CD4-positive, alpha-beta T cell treated with Interleukin-4 for 1 hour (primary cell): ENCODE measurements at regions not wholly inside any gene's neighbourhood (a gene's known extent, or its start where the extent isn't known, plus 50 kb on each side); places are given as distances from the start of the nearest gene placed in this dataset.

Experiments
- DNase-seq, 2 donors: peaks; one replicate each; pipeline ENCODE4 v3.0.0-alpha.2; 2020 to 2022

DNA sequence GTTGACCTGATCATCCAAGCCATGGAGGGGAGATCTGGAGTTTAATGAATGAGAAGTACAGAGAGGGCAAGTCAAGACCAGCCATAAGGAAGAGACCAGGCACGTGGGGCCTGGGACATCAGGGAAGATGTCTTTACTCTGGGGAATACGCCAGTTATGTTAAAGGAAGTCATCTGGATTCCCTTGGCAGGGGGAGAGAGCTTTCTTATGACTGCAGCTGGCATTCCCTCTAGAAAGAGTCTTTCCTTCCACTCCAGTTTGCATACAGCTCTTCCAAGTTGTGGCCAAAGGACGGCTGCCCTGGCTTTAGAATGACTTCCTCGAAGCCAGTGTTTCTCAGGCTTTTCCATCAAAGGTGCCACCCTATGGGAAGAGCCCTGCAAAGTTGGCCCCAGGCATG lies 93.6 kb upstream of the AGBL1 start:
- no peak for DNase-seq

DNA sequence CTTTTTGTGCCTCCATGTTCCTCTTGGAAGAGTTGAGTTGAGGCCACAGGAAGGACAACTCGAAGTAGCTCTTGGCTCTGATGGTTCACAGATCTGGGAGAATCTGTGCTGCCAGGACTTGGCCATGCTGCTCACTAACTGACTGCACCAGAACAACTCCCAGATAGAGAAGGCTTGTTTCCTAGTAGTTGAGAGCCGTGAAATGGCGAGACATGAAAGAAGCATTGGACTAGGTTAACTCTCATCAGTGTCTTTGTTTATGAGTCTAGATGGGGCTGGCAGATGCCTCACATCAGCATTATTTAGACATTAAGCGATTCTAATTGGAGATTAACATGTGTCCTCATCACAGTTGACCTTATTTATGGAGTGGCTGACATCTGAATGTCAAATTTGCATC lies 92.9 kb upstream of the AGBL1 start:
- no peak for DNase-seq

DNA sequence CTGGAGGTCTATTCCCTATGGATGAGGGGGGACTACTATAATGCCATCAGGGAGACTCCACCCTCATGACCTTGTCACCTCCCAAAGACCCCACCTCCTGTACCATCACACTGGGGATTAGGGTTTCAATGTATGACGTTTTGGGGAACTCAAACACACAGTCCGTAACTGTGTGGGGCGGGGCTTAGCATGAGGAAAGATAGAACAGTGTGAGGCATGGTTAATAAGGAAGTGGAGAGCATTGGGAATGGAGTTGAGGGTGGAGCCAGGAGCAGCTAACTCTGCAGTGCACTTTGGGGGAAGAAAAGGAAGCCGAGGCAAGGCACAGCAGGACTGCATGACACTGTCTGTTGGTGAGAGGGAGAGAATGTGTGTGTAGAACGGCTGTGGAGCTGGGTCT lies 90.9 kb upstream of the AGBL1 start:
- no peak for DNase-seq

DNA sequence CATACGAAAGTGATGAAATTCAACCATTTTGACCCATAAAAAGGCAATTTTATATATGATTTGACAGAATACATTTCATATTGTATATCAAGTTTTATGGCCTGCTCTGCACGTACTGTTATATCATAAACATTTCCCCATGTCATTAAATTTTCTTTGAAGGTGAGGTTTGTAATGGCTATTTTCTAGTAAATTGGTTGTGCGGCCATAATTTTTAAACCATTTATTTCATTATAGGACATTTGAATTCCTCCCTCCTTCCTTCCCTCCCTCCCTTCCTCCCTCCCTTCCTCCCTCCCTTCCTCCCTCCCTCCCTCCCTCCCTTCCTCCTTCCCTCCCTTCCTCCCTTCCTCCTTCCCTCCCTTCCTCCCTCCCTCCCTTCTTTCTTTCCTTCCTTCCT lies 87.4 kb upstream of the AGBL1 start:
- no peak for DNase-seq

DNA sequence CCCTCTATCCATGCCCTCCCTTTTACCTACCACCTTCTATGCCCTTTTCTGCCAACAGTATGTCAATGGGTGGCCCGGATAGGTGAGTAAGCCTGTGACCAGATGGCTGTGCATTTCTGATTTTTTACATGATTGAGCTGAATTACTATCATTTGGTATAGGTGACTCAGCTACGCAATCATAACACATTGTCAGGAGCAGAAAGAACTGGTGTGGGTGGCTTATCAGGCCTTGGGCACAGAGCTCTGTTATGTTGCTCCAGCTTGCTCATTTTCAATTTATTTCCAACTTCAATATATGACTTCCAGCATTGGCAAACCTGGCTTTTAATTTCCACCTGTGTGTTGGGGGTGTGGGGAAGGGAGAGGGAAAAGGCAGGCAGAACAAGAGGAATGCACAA lies 86.6 kb upstream of the AGBL1 start:
- DNase-seq = no peak

DNA sequence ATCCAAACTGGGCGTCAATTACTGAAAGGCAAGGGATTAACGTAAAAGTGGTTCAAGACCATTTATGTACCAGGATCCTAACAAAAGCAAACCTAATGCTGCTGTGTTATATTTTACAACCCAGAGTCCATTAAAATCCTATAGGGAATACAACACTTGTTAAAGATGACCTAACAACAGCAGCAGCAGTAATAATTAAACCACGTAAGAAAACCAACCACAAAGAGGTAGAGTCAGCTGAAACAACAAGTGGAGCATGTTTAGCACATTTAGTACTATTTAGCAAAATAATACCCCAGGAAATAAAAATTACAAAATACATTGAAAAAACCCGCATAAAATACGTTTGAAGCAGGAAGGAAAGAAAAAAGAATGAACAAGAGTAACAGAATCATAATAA lies 82.1 kb upstream of the AGBL1 start:
- DNase-seq = no peak

DNA sequence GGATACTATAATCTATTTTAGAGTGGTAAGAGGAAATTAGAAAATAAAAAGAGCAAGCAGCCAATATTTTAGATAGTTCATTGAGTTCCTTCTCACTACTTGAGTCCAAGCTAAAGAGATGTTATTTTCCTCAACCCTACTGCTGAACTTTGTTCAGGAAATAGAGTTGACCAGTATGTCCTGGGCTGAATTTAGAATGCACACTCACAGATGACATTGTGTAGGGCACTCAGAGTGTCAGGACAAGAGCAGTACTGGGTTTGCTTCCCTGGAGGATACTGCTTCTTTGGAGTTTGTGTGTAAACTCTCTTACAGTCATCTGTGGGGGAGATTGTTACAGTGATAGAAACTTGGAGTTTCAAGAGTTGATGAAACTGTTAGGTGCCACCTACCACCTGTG lies 80.0 kb upstream of the AGBL1 start:
- no peak for DNase-seq

DNA sequence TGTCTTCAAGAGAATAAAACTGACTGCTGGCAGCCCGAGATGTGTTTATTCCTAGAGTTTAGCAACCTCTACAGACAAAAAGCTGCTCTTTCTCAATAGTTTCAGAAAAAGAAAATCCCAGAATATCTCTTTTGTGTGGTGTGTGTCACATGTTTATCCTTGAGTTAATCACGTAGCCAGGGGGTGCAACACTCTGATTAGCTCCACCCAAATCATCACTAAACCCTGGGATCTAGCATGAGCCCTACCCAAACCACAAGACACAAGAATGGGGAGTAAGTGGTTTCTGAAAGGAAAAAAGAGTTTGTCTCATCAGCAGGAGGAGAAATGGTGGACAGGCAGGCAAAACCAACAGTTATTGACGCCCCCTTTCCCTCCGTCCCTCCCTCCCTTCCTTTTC lies 78.5 kb upstream of the AGBL1 start:
- no peak for DNase-seq

DNA sequence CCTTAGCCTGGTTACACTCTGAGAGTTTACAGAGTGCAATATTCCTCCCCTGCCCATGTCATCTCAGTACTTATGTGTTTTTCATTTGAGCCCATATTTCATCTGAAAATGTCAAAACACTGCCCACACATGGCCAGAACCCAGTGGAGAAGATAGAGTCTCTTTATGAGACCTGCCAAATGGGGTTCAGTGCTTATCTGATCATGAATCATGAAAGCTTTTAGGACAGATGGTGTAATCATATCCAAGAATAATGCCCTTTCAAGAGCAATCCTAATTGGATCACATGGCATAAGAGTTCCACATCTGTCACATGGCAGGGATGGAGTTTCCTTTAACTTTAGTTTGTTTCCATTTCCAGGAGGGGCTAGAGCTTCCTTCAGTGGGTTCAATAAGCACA lies 77.2 kb upstream of the AGBL1 start:
- DNase-seq = no peak

DNA sequence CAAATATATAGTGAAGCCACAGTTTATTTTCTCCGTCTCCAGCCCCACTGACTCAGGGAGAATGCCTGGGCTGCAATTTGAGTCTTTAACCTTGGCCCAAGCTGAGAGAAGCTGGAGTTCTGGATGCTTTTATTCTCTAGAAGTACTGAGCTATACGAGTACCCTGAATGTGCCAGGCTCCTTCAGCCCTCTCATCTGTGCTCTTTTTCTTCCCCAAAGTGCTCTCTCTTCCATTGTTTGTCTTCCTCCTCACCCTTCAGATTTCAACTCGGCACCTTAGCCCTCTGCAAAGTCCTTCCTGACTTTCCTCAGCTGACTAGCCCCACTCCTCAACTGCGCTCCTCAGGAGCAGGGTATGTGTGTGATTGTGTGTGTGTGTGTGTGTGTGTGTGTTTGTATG lies 75.6 kb upstream of the AGBL1 start:
- DNase-seq = no peak

DNA sequence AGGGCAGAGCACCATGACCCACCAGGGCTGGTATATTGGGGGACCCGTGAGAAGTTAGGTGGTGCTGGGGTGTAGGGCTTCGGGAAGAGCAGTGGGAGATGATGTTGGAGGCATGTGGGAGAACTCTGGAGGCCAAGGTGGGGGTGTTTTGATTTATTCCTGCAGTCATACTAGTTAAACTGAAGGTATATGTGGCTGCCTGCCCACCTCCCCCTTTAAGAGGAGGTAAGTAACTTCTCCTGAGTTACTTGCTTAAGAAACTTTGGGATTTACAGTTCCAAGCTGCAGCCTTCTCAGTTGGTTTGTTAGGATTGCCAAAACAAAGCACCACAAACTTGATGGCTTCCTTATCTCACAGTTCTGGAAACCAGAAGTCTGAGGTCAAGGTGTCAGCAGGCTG lies 73.1 kb upstream of the AGBL1 start:
- DNase-seq = no peak

DNA sequence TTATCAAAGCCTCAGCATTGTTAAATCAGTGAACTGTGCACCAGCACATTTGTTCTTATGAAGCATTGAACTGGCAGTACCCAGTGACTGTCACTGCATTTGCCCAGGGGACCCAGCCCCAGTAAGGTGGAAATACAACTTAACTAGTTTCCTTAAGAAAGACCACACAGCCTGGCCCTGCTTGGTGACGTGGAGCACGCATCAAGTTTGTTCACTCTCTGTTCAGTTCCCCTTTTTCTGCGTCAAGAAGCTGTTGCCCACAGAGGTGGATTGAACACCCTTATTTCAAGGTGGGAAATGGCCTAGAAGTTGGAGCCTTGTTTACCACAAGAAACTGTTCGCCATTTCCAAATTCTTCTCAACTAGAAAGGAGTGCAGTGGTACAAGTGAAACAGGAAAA lies 69.9 kb upstream of the AGBL1 start:
- DNase-seq = no peak

DNA sequence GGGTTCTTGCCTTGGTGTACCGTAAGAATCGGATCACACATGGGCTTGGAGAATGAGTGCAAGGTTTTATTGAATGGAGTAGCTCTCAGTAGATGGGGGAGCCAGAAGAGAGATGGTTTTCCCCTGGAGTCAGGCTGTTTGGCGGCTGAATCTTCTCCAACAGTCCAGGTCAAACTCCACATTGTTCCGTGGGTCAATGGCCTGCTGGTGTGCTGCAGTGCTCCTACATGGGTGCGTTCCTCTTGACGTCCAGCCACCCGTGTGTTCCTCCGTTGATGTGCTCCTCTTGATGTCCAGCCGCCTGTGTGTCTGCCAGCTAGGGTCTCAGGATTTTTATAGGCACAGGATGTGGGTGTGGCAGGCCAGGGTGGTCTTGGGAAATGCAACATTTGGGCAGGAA lies 69.3 kb upstream of the AGBL1 start:
- no peak for DNase-seq

DNA sequence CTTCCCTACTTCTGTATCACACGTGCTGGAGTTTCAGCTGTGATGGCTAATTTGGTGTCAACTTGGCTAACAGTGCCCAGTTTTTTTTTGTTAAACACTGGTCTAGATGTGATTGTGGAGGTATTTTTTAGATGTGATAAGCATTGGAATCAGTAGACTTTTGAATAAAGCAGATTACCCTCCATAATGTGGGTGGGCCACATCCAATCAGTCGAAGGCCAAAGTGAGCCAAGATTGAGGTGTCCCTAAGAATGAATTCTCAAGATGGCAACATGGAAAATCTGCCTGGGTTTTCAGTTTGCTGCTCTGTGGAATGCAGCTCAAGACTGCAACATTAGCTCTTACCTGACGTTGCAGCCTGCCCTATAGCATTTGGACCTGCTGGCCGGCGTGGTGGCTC lies 68.8 kb upstream of the AGBL1 start:
- no peak for DNase-seq

DNA sequence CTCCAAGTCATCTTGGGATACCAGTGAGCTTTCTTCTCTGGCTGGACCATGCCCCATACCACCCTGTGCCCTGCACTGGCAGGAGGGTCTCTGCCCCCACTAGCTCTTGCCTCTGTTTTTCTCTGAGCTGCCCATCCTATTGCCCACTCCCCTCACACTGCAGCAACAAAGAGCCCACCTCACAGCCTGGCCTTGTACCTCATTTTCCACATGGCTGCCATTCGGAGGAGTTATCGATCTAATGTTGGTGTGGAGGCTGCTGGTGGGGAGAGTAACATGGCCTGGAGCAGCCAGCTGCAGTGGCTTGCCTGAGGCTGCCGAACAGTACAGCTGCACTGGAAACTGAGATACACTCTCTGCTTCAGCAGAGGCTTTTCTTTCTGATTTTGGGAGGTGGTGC lies 65.7 kb upstream of the AGBL1 start:
- DNase-seq = no peak

DNA sequence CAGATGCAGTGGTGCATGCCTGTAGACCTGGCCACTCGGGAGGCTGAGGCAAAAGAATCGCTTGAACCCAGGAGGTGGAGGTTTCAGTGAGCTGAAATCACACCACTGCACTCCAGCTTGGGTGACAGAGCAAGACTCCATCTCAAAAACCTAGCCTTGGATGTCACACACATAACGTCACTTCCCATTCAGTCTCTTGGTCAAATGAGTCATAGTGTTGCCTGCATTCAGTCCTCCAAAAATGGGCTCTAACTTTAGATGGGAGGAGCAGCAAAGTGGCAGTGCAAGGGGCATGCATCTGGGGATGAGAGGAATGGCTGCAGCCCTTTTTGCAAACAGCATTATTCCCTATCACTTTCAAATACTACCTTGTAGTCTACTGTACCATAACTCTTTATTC lies 62.9 kb upstream of the AGBL1 start:
- DNase-seq = no peak

DNA sequence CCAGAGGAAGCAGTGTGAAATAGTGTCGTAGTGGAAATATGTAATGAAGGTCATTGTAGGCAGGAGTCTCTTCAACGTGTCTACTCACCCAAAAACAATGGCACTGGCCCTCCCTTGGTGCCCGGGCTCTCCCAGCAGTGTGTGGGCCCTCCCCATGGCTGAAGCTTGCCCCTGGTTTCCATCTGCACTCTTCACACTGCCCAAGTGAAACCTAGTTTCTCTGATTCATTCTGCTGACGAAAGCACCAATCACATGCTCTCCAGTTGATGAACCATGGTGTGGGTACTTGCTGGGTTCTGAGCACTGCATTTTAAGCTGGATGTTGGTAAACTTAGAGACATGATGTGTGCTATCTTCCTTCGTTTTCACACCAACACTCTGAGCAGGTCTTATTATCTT lies 61.0 kb upstream of the AGBL1 start:
- no peak for DNase-seq

DNA sequence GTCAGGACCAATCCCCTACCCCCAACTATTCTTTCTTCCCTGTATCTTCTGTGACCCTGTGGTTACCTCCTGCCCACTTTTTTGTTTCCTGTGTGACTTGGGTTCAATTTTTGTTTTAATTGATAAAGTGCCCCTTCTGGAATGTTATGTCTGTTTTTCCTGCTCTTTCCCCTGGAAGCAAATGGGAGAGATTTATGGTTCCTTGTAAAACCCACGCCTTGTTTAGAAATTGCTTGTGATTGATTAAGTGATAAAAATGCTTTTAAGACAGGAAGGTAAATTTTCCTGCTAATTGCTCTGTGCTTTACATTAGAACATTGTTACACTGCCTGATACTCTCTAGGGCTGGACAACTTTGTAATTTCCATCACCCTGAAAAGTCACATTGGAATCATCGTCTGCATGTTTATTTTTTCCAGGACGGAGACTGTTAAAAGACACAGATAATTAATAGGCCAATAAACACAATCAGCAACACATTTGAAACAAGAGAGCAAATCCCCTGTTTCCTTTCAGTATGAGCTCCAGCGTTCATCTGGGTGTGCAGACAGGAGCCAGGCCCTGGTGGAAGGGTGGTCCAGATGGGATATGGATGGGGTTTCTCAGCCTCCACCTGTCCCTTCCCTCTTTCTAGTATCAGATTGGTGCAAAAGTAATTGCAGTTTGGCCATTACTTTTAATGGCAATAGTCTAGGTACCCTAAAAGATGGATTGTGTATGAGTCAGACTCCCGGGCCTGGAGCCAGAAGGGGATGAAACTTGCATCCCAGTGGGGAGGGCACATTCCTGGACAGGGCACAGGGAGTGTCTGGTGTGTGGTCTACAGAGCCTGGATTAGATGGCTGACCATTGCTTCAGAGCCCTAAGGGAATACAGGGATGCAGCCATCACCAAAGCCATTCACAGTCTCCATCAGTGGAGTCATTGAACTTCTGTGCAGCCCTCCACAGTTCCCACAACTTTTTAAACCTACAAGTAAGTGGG lies 58.1 kb upstream of the AGBL1 start:
- DNase-seq = no peak

DNA sequence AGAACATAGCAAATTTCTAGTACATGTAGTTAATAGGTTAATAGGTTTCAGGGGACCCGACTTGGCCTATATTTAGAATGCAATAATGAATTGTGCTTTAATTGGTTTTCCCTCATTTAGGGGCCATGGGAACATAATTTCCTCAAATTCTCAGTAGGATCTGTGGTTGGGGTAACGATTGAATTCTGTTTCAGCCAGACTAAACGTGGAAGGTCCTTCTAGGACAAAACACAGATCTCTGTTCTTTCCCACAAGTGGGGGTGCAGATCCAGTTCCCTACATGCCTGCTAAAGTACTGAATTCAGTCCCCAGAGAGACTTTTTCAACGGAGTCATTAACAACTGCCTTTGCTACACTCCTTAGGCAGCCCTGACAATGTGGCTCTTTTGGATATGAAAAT lies 50.7 kb upstream of the AGBL1 start:
- DNase-seq = no peak
